DOHH2 (cell line): ENCODE measurements at regions not wholly inside any gene's neighbourhood (a gene's known extent, or its start where the extent isn't known, plus 50 kb on each side); places are given as distances from the start of the nearest gene placed in this dataset.

ENCODE experiments used
- H3F3A ChIP-seq: fragments of 200-600 bp; sonication (generic), shearing (Covaris generic); 2 replicates; pipeline ENCODE4 v1.6.0; 2016; ENCODE audit warnings: antibody characterized with exemption, mild to moderate bottlenecking; ENCODE audit not compliant: control insufficient read depth, insufficient read depth
- H3K27ac ChIP-seq: fragments of 200-600 bp; sonication (generic); 2 replicates; pipeline ENCODE4 v1.5.1; 2014; ENCODE audit warnings: low read depth, mild to moderate bottlenecking, low read length, moderate library complexity
- H3K27me3 ChIP-seq: fragments of 200-600 bp; sonication (generic); 2 replicates; pipeline ENCODE4 v1.6.1; 2014; ENCODE audit warnings: mild to moderate bottlenecking, low read length, mixed read lengths; ENCODE audit not compliant: control insufficient read depth
- H3K36me3 ChIP-seq: fragments of 200-600 bp; sonication (generic); 2 replicates; pipeline ENCODE4 v1.6.1; 2014; ENCODE audit warnings: mild to moderate bottlenecking, low read length, moderate library complexity, mixed read lengths; ENCODE audit not compliant: control insufficient read depth
- H3K4me1 ChIP-seq: fragments of 200-600 bp; sonication (generic); 2 replicates; pipeline ENCODE4 v1.6.1; 2014; ENCODE audit warnings: mild to moderate bottlenecking, low read length, mixed read lengths; ENCODE audit not compliant: control insufficient read depth
- H3K4me2 ChIP-seq: fragments of 200-600 bp; sonication (generic); 2 replicates; pipeline ENCODE4 v1.6.0; 2014; ENCODE audit warnings: mild to moderate bottlenecking, low read length, moderate library complexity
- H3K4me3 ChIP-seq: fragments of 200-600 bp; sonication (generic); 2 replicates; pipeline ENCODE4 v1.5.1; 2014; ENCODE audit warnings: mild to moderate bottlenecking, low read length, mixed read lengths
- H3K79me2 ChIP-seq: fragments of 200-600 bp; sonication (generic); 2 replicates; pipeline ENCODE4 v1.6.1; 2014; ENCODE audit warnings: mild to moderate bottlenecking, low read length, mixed read lengths; ENCODE audit not compliant: control insufficient read depth
- H3K9me2 ChIP-seq: fragments of 200-600 bp; sonication (generic); replicated peaks from 2 replicates; pipeline ENCODE4 v1.6.1; 2014; ENCODE audit warnings: mild to moderate bottlenecking, low read length, mixed read lengths; ENCODE audit not compliant: control insufficient read depth
- H3K9me3 ChIP-seq: fragments of 200-600 bp; sonication (generic); 2 replicates; pipeline ENCODE4 v1.6.1; 2014; ENCODE audit warnings: antibody characterized with exemption, low read length, mixed read lengths; ENCODE audit not compliant: control insufficient read depth, insufficient read depth
- H4K20me1 ChIP-seq: fragments of 200-600 bp; sonication (generic); 2 replicates; pipeline ENCODE4 v1.6.0; 2014; ENCODE audit warnings: low read depth, mild to moderate bottlenecking, antibody characterized with exemption, low read length, moderate library complexity; ENCODE audit not compliant: control insufficient read depth, insufficient read depth
- CTCF ChIP-seq: fragments of 200-600 bp; sonication (generic); IDR thresholded peaks from one replicate; pipeline ENCODE4 v1.5.1; 2014; ENCODE audit warnings: antibody characterized with exemption, mild to moderate bottlenecking, low read depth, low read length; ENCODE audit not compliant: poor library complexity, severe bottlenecking
- EZH2phosphoT487 ChIP-seq: fragments of 200-600 bp; sonication (generic); IDR thresholded peaks from 2 replicates; pipeline ENCODE4 v1.6.1; 2017; ENCODE audit warnings: borderline replicate concordance, mild to moderate bottlenecking, antibody characterized with exemption, low read length, moderate library complexity, mixed read lengths

GRCh38 chr12:68529869-68530268 lies 80.8 kb upstream of the RAP1B start:
- H4K20me1 ChIP-seq = no peaks in the 10 kb centered on the region
- no peaks in the 10 kb centered on the region for H3K79me2 ChIP-seq
- no peaks in the 10 kb centered on the region for H3K36me3 ChIP-seq
- H3K27me3 ChIP-seq = peaks cover 5% of the 10 kb centered on the region; the same call in 1 of the 2 replicates
- H3K9me3 ChIP-seq = no peaks in the 10 kb centered on the region
- no peaks in the 10 kb centered on the region for H3F3A ChIP-seq
- no peaks in the 10 kb centered on the region for H3K9me2 ChIP-seq
- no peak overlapping the region for H3K27ac ChIP-seq
- no peak for TF ChIP-seq CTCF
- TF ChIP-seq EZH2phosphoT487 = no peak
- no peaks in the 10 kb centered on the region for H3K4me1 ChIP-seq
- H3K4me2 ChIP-seq = no peak overlapping the region
- no peak overlapping the region for H3K4me3 ChIP-seq

- Histone ChIP-seq H4K20me1 (no peaks in the 10 kb centered on the region), H3K9me2 (no peaks in the 10 kb centered on the region), H3K4me1 (no peaks in the 10 kb centered on the region), H3F3A (no peaks in the 10 kb centered on the region), H3K27ac (no peak overlapping the region), H3K4me3 (no peak overlapping the region), H3K79me2 (no peaks in the 10 kb centered on the region), H3K9me3 (no peaks in the 10 kb centered on the region), H3K36me3 (no peaks in the 10 kb centered on the region), H3K27me3 (peaks cover 5% of the 10 kb centered on the region; the same call in 1 of the 2 replicates), H3K4me2 (no peak overlapping the region)
- no peak for TF ChIP-seq CTCF
- no peak for TF ChIP-seq EZH2phosphoT487
Observed at GRCh38 chr12:68530299-68530698, 80.4 kb upstream of the RAP1B start.

GRCh38 chr12:68530965-68531364 lies 79.7 kb upstream of the RAP1B start:
- Histone ChIP-seq H3K4me2 (no peak overlapping the region), H3K36me3 (no peaks in the 10 kb centered on the region), H3K27ac (no peak overlapping the region), H3K4me1 (no peaks in the 10 kb centered on the region), H3K9me3 (no peaks in the 10 kb centered on the region), H3F3A (no peaks in the 10 kb centered on the region), H4K20me1 (no peaks in the 10 kb centered on the region), H3K27me3 (peaks cover 5% of the 10 kb centered on the region; the same call in 1 of the 2 replicates), H3K4me3 (no peak overlapping the region), H3K9me2 (no peaks in the 10 kb centered on the region), H3K79me2 (no peaks in the 10 kb centered on the region)
- TF ChIP-seq CTCF = no peak
- TF ChIP-seq EZH2phosphoT487 = no peak
